ENCODE measurements at regions not wholly inside any gene's neighbourhood (a gene's known extent, or its start where the extent isn't known, plus 50 kb on each side); places are given as distances from the start of the nearest gene placed in this dataset.

GRCh38 chr9:14380061-14380836 lies 66.3 kb upstream of the NFIB start:
- TF ChIP-seq CTCF (IDR thresholded peaks at IDR 0.05) (no peak), POLR2A (IDR thresholded peaks at IDR 0.05) (no peak)

Data from Peyer's patch (tissue), 4 donors.